Anterior cingulate cortex (tissue), 58 donors: ENCODE measurements at regions not wholly inside any gene's neighbourhood (a gene's known extent, or its start where the extent isn't known, plus 50 kb on each side); places are given as distances from the start of the nearest gene placed in this dataset.
"Not testable (repeated sequence)": the region's sequence is repeated elsewhere in the genome, so short reads cannot be mapped to it uniquely, and the experiment has no call there.

Source experiments
- DNase-seq, 58 donors: peaks; one replicate each; lab custom pipeline; 2025; lab: John Stamatoyannopoulos, UW

DNA sequence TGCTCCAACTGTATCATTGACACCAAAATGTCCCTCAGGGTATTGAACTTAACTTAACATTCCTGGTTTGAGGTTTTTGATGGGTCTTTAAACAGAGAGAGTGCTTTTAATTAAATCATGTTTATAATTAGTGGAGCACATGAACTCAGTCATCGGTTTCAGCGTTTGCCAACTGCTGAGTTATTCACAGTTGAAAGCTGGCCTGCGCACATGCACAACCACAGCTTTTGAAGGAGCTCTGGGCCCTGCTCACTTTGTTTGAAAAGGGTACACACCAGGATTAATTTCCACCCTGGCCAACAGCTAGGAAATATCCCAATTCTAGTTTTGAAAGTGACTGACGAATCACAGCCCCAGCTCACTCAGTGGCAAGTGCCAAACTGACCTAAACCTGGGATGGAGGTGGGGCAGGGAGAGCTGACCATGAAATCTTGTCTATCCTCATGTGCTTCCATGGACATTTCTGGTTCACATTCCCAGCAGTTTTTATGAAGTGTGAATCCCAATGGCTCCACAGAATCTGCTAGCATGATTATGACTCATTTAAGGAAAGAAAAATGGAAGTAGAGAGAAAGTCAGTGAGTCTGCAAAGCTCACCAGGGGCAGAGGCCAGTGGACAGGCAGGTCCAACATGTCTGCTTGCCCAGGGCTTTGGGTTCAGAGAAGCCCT is 247.8 kb downstream of the FNDC1 start:
- no peak for DNase-seq

DNA sequence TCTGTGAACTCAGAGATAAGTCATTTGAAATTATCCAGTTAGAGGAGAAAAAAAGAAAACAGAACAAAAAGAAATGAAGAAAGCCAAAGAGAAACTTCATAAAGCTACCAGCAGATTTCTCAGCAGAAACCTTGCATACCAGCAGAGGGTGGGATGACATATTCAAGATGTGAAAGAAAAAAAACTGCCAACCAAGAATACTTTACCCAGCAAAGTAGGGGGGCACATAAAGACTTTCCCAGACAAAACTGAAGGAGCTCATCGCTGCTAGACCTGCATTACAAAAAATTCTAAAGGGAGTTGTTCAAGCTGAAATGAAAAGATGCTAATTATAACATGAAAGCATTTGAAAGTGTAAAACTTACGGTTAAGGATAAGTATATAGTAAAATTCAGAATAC is 246.3 kb downstream of the FNDC1 start:
- no peak for DNase-seq

DNA sequence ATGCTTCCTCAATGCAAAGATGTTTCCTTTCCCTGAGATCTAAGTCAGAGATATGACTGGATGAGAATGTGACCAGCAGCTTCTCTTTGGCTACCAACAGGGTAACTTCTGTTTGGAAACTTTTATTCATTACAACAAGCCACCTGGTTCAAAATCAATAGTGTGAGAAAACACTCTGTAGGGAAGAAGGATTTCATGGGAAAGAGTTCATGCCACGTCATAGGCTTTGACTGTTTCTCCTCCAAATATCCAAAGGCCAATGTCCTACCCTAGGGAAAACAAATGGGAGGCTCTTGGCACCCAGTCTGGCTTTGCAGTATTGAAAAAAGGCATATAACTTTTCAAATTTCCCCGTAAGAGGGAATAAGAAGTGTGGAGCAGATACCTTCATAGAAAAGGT is 245.5 kb downstream of the FNDC1 start:
- no peak for DNase-seq

DNA sequence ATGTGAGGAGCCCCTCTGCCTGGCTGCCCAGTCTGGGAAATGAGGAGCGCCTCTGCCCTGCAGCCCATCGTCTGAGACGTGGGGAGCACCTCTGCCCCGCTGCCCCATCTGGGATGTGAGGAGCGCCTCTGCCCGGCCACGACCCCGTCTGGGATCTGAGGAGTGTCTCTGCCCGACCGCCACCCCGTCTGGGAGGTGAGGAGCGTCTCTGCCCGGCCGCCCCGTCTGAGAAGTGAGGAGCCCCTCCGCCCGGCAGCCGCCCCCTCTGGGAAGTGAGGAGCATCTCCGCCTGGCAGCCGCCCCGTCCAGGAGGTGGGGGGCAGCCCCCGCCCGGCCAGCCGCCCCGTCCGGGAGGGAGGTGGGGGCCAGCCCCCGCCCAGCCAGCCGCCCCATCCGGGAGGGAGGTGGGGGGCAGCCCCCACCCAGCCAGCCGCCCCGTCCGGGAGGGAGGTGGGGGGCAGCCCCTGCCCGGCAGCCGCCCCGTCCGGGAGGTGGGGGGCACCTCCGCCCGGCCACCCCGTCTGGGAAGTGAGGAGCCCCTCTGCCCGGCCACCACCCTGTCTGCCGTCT is 238.1 kb downstream of the FNDC1 start:
- DNase-seq, result not testable (repeated sequence)

DNA sequence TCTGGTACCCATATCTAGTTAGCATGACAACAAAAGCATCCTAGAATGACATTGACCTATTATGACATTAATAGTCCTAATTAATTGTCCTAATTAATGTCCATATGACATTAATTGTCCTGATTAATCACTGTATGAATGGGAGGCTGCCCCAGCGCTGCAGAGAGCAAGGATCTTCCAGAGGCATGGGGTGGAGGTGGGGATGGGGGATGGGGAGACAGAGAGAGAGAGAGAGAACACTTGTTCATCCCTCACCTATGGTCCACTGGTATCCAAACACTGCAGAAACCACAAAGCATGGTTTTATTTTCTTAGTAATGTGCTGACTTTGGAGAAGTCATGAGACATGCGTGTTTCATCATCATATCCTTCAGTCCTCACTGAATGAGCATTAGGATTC is 235.1 kb downstream of the FNDC1 start:
- no peak for DNase-seq

DNA sequence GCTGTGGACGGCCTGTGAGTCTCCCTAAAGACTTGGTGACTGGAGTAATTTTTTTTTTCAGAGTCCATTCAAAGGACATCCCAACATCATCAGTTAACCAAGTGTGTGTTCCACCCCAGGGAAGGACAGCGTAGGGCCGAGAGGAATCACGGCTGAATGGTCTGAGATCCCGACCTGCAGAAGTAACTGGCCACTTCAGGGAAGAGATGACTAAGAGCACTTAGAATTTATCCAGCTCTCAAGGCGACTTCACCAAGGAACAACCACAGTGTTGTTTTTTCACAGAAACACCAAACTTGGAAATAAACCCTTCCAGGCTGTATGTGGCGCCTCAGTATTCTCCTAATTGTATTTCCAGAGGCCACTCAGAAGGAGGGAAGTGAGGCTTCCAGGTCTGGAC is 231.6 kb downstream of the FNDC1 start:
- no peak for DNase-seq

DNA sequence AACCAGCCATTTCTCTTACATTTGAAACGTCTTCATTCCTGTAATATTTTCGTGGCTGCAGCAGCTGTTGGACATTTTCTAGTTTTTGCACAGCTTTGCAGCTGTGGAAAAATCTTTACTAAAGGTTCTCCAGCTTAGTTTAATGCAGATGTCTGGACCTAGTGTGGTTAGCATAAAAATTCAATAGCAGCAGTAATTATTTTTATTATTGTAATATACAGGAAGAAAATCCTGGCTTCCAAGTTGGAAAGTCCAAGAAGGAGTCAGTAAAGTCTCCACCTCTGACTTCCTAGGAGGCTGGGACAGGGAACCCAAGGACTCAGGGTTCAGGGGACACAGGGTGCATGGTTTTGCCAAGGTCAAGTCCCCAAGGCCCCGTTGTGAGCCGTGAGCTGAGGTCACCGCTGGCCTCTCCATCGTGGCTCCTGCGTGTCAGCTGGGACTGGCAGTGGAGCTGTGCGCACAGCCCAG is 230.6 kb downstream of the FNDC1 start:
- DNase-seq, result no peak

DNA sequence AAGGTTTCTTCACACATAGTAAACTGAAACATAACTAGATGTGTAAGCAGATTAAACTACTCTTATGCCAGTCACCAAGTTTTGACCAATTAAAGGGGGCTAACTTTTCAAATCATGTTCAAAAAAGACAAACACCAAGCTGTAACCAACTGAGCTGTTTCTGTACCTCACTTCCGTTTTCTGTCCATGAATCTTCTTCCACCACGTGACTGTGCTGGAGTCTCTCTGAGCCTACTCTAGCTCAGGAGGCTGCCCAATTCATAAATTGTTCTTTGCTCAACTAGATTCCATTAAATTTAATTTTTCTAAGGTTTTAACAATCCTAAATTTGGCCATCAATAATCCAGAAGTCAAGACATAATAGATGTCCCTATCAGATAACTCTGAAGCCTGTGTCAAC is 229.4 kb downstream of the FNDC1 start:
- DNase-seq, result no peak

DNA sequence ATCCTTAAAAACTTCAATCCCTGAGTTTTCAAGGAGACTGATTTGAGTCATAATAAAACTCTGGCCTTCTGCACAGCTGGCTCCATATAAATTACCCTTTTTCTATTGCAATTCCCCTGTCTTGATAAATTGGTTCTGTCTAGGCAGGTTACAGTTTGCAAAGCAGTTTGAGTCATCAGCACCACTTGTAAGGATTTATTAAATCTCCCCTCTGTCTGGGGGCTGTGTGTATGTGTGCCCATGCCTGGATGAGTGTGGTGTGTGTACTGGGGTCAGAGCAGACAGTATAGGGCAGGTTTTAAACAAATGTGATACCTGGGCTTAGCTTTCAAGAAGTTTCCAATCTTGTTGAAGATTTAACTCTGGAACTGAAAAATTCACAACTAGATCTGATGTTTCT is 228.6 kb downstream of the FNDC1 start:
- DNase-seq, result no peak

DNA sequence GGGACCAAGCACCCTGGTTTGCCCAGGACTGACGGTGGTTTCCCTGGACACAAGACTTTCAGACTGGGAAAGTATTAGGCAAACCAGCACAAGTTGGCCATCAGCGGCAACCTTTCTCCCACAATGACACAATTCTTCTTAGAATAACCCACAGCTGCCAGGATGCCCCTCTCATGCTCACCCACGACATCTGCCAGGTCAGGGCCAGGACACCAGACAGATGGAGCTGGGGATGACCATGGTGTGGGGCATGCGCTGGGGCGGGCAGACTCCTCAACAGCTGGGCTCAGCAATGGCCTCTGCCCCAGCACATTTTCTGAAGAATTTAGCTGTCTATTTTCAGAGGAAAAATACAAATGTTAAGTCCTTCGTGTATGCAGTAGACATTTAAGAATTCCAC is 226.4 kb downstream of the FNDC1 start:
- DNase-seq, result no peak

DNA sequence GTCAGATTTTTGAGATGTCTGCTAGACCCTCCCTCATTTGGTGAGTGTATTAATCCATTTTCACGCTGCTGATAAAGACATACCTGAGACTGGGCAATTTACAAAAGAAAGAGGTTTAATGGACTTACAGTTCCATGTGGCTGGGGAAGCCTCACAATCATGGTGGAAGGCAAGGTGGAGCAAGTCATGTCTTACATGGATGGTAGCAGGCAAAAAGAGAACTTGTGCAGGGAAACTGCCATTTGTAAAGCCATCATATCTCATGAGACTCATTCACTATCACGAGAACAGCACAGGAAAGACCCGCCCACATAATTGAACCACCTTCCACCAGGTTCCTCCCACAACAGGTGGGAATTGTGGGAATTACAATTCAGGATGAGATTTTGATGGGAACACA is 223.5 kb downstream of the FNDC1 start:
- DNase-seq, result not testable (repeated sequence)

DNA sequence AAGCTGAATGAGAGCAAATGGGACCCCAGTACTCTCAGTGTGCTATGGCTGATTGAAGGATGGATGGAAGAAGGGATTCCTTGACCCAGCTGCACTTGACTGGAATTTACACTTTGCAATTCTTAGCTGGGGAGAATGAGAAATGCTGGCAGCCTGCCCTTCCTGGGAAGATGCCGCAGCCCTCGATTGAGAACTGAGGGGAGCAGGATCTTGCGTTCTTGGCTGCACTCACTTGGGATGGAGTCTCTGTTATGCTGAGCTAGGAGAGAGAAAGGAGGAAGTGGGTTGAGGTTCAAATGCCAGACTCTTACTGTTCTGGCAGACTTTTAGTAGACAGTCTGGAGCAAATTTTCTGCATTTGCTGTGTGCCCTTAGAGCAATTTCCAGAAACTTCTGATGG is 221.2 kb downstream of the FNDC1 start:
- DNase-seq, result no peak

DNA sequence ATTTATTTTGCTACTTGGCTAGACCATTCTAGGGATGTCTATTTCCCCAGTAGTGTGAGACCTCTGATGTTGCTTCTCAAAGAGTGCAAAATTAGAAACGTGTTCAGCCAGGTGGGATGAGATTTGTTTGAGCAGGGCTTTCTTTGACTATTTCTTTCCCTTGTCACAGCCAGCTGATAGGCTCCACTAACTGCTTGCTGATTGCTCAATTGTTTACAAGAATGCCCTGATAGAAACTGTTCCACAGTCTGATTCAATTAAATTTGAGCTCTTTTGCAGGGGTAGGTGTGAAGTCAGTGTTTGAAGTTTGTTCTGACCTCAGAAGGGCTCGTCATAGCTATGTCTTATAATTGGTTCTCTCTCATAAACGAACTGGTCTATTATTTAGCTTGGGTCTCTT is 220.5 kb downstream of the FNDC1 start:
- DNase-seq, result no peak

DNA sequence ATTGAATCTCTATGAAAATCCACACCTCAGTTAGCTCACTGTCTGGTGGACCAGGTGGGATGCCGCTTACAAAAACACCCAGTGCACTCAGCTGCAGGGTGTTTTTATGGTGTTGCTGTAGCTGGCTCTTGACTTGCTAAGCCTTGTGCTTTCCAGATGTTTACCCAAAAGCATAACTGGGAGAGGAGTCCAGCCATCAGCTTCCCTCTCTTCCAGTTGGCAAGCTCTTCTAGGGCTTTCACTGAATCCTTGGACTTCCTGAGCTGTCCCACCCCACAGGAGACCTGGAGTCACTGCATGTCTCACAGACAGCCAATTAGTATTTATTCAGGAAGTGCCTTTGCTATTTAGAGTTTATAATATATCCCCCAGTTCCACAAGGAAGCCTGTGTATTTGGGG is 210.9 kb downstream of the FNDC1 start:
- DNase-seq, result no peak

DNA sequence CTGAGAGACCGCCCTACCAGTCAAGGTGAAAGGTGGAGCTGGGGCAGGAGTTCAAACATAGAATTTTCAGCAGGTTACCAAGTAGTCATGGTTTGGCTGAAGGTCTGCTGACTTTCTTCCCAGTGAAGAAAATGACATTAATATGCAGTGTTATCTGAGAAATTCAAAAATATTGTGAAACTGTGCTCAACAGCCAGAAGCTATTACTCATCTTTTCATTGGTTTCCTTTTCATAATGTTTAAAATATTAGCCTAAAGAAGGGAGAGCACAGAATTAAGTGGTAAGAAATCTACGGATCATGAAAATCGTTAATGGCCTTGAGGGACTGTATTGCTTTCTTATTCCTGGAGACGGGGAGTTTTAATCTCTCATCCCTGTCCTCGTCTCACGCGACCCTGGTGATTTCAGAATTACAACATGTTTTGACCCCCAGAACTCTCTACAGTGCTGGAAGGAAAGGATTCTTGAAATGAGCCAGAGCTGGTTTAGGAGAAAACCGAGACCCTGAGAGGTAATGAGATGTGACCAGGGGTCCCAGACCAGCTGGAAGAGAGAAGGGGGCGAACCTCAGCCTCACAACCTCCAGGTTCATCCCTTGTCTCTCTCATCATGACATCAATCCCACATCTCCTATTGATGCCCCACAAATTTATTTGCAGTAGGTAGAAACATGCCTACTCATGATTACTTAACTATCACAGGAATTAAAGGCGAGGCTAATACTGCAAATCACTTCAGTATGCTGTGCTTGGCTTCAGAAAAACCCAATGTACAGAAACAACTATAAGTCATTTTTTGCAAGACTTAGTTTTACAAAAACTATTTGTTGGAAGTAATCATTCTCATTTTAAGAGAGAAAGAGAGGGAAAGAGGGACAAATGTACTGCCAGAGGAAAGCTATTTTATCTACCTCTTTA is 209.5 kb downstream of the FNDC1 start:
- no peak for DNase-seq

DNA sequence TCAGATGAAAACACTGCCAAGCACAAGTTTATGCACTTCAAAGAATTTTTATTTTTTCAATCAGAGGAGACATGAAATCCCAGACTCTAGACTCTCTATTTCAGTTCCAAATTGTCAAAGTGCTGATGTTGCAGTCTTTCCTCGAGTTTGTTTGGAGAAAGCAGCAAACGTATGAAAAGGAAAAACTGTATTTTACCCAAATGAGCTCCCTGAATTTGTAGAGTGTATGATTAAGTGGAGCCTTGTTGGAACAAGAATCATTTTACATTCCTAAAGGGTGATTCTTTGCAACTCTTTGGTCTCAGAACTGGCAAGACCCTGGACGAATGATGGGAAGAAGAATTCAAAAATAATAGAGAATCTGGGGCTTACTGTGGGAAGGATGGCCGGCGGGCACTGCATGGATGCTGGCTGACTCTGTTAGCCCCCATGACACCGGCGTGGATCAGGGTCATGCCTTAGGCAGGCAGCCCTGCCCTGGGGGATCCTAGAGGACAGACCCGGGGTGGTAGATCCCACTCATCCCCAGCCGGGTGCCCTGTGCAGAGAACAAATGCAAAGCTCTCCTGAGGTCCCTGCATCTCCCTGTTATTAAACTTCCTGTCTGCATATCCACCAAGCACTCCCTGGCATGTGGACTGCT is 207.4 kb downstream of the FNDC1 start:
- no peak for DNase-seq

DNA sequence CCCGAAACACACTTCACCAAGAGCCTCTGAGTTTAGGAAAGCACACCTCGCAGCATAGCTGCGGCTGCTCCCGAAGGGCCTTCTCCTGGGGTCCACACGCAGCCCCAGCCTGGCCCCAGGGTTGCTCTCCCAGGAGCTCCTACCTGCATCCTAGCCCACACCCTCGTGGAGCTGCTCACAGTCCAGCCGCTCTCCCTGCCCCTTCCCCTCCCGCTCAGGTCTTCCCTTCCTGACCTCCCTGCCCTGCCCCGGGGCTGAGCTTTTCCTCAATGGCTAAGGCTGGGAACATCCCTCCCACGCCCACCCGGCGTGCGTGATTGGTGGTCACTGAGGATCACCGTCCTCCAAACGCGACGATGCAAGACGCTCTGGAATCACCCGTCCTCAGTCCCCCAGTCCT is 205.8 kb downstream of the FNDC1 start:
- DNase-seq, result no peak

DNA sequence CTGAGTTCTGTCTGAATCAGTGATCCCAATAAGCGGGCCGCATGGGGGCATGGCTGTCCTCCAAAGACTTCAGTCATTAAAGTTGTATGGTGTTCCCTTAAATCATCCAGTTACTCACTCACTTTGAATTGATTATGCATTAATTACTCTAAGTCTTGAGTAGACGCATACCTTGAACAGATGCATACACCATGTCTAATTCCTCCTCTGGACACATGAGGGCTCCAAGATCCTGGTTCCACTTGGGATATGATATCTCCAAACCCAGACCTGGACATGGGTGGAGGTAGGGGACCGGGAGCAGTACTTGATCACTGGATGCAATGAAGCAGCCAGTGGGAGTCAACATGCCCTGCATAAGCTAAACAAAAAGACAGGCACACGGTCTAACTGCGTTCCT is 204.5 kb downstream of the FNDC1 start:
- no peak for DNase-seq

DNA sequence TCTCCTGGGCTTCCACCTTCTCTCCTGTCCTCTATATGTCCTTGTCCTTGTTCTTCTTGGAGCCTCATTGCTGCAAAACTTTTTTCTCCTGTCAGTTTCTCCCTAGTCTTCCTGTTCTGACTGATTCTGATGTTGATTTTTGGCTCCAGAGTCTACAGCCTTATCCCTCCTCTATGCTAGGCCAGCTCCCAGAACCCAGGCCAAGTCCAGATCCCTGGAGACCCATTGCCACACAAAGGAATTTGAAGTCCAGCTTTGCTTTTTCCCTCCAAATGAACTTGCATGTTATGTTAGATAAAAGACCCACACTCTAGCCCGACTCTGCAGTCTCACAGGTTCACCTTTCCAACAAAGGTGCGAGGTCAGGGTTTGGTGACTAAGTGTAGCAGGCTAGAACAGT is 203.1 kb downstream of the FNDC1 start:
- DNase-seq, result no peak

DNA sequence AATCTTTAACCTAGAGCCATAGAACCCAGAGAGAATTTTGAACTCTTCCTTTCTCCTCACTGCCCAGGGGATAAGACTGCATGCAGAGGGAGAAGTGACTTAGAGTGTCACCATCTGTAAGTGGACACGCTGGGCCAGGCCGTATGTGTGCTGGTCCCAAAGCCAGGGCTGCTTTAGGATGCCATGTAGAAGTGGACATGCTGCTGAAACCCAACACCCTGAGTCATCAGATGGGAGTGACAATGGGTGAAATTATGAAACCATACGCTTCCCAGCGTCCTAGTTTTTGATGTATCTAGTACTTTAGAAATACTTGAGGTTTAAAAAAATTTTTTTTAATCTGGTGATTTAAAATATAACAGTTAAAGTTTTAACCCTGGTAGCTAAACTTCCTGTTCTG is 191.1 kb downstream of the FNDC1 start:
- DNase-seq, result peak in 1 of 58 donors; percentile 32
